OCI-LY3 (cell line): ENCODE measurements at regions not wholly inside any gene's neighbourhood (a gene's known extent, or its start where the extent isn't known, plus 50 kb on each side); places are given as distances from the start of the nearest gene placed in this dataset.

Experiments used
- H2AFZ ChIP-seq: fragments of 200-600, 300-600 bp; shearing (Covaris generic); 2 replicates; pipeline ENCODE4 v1.6.0; 2014; ENCODE audit warnings: antibody characterized with exemption, low read depth, low read length
- H3K27ac ChIP-seq: fragments of 200-600, 300-600 bp; sonication (generic); 2 replicates; pipeline ENCODE4 v1.5.1; 2014; ENCODE audit warnings: mild to moderate bottlenecking, low read length, moderate library complexity, mixed read lengths
- H3K27me3 ChIP-seq: fragments of 200-600, 300-600 bp; sonication (generic); 2 replicates; pipeline ENCODE4 v1.6.1; 2014; ENCODE audit warnings: low read depth, low read length, mixed read lengths
- H3K36me3 ChIP-seq: fragments of 200-600, 300-600 bp; sonication (generic); replicated peaks from 2 replicates; pipeline ENCODE3; 2014; ENCODE audit warnings: low read depth, low read length, mixed read lengths
- H3K4me1 ChIP-seq: fragments of 300-600, 200-600 bp; sonication (generic); 2 replicates; pipeline ENCODE4 v1.6.1; 2014; ENCODE audit warnings: low read length, mixed read lengths
- H3K4me2 ChIP-seq: fragments of 200-600, 300-600 bp; sonication (generic); 2 replicates; pipeline ENCODE4 v1.6.1; 2014; ENCODE audit warnings: low read length, mixed read lengths
- H3K4me3 ChIP-seq: fragments of 300-600, 200-600 bp; sonication (generic); 2 replicates; pipeline ENCODE4 v1.5.1; 2014; ENCODE audit warnings: antibody characterized with exemption, mild to moderate bottlenecking, low read length, moderate library complexity
- H3K79me2 ChIP-seq: fragments of 300-600, 200-600 bp; shearing (Covaris generic); 2 replicates; pipeline ENCODE4 v1.6.1; 2014; ENCODE audit warnings: mild to moderate bottlenecking, low read length, mixed read lengths
- H3K9ac ChIP-seq: fragments of 300-600, 200-600 bp; shearing (Covaris generic); 2 replicates; pipeline ENCODE4 v1.6.0; 2014; ENCODE audit warnings: mild to moderate bottlenecking, low read length, moderate library complexity
- H3K9me3 ChIP-seq: fragments of 200-600, 300-600 bp; shearing (Covaris generic); 2 replicates; pipeline ENCODE4 v1.6.1; 2014; ENCODE audit warnings: low read length, mixed read lengths; ENCODE audit not compliant: insufficient read depth
- H4K20me1 ChIP-seq: fragments of 200-600, 300-600 bp; sonication (generic); 2 replicates; pipeline ENCODE4 v1.6.1; 2016; ENCODE audit warnings: low read length, mixed read lengths; ENCODE audit not compliant: insufficient read depth
- CTCF ChIP-seq: fragments of 200-600, 300-600 bp; sonication (generic); IDR thresholded peaks from 2 replicates; pipeline ENCODE4 v1.5.1; 2014; ENCODE audit warnings: antibody characterized with exemption, low read length, low read depth
- EZH2phosphoT487 ChIP-seq: fragments of 200-600 bp; shearing (Covaris generic); IDR thresholded peaks from 2 replicates; pipeline ENCODE4 v1.6.1; 2018; ENCODE audit warnings: antibody characterized with exemption, mixed run types, low read depth

GRCh38 chr1:195306281-195306680 is 1302.0 kb downstream of the KCNT2 start:
- Histone ChIP-seq H3K36me3 (no peaks in the 10 kb centered on the region), H3K79me2 (no peaks in the 10 kb centered on the region), H3K4me1 (no peaks in the 10 kb centered on the region), H3K9me3 (no peaks in the 10 kb centered on the region), H3K9ac (no peak overlapping the region), H3K4me3 (no peak overlapping the region), H3K27ac (no peak overlapping the region), H3K4me2 (no peak overlapping the region), H4K20me1 (no peaks in the 10 kb centered on the region), H3K27me3 (no peaks in the 10 kb centered on the region), H2AFZ (no peak overlapping the region)
- TF ChIP-seq CTCF (no peak), EZH2phosphoT487 (no peak)

GRCh38 chr1:195294911-195295310 is 1313.3 kb downstream of the KCNT2 start:
- no peaks in the 10 kb centered on the region for H3K4me1 ChIP-seq
- H3K27me3 ChIP-seq: no peaks in the 10 kb centered on the region
- H2AFZ ChIP-seq: no peak overlapping the region
- no peaks in the 10 kb centered on the region for H3K79me2 ChIP-seq
- no peak overlapping the region for H3K9ac ChIP-seq
- no peaks in the 10 kb centered on the region for H3K9me3 ChIP-seq
- H3K4me3 ChIP-seq: no peak overlapping the region
- H3K27ac ChIP-seq: no peak overlapping the region
- TF ChIP-seq EZH2phosphoT487 (no peak), CTCF (no peak)
- H4K20me1 ChIP-seq: no peaks in the 10 kb centered on the region
- H3K36me3 ChIP-seq: no peaks in the 10 kb centered on the region
- H3K4me2 ChIP-seq: no peak overlapping the region

GRCh38 chr1:195278644-195279043 is 1329.6 kb downstream of the KCNT2 start:
- H3K9me3 ChIP-seq: no peaks in the 10 kb centered on the region
- peak overlapping the region; percentile 75 for H3K27ac ChIP-seq
- H3K27me3 ChIP-seq: no peaks in the 10 kb centered on the region
- H3K36me3 ChIP-seq: no peaks in the 10 kb centered on the region
- H3K79me2 ChIP-seq: no peaks in the 10 kb centered on the region
- H3K4me3 ChIP-seq: peak overlapping the region; percentile 11; the same call in 1 of the 2 replicates
- H3K9ac ChIP-seq: peak overlapping the region; percentile 18; the same call in 1 of the 2 replicates
- TF ChIP-seq EZH2phosphoT487 (no peak), CTCF (no peak)
- H4K20me1 ChIP-seq: no peaks in the 10 kb centered on the region
- H3K4me2 ChIP-seq: peak overlapping the region; percentile 55
- H2AFZ ChIP-seq: no peak overlapping the region
- H3K4me1 ChIP-seq: peaks cover 26% of the 10 kb centered on the region

GRCh38 chr1:195275710-195276109 is 1332.5 kb downstream of the KCNT2 start:
- no peaks in the 10 kb centered on the region for H3K27me3 ChIP-seq
- H3K9ac ChIP-seq: no peak overlapping the region
- H3K4me2 ChIP-seq: no peak overlapping the region
- H3K4me3 ChIP-seq: no peak overlapping the region
- no peaks in the 10 kb centered on the region for H4K20me1 ChIP-seq
- H3K36me3 ChIP-seq: no peaks in the 10 kb centered on the region
- H3K79me2 ChIP-seq: no peaks in the 10 kb centered on the region
- TF ChIP-seq CTCF (no peak), EZH2phosphoT487 (no peak)
- H2AFZ ChIP-seq: no peak overlapping the region
- peaks cover 26% of the 10 kb centered on the region for H3K4me1 ChIP-seq
- H3K27ac ChIP-seq: no peak overlapping the region
- no peaks in the 10 kb centered on the region for H3K9me3 ChIP-seq
